Brain microvascular endothelial cell (primary cell): ENCODE measurements at regions not wholly inside any gene's neighbourhood (a gene's known extent, or its start where the extent isn't known, plus 50 kb on each side); places are given as distances from the start of the nearest gene placed in this dataset.

ENCODE experiments used
- DNase-seq: peaks from one replicate; pipeline ENCODE4 v3.0.0-alpha.2; 2020
- H3K27ac ChIP-seq: fragments of 250-450 bp; sonication (Bioruptor Pico); 2 replicates; pipeline ENCODE4 v1.5.1; 2020; ENCODE audit warnings: mild to moderate bottlenecking, moderate library complexity
- H3K27me3 ChIP-seq: fragments of 250-450 bp; sonication (Bioruptor Pico); replicated peaks from 2 replicates; pipeline ENCODE4 v1.5.1; 2020; ENCODE audit warnings: mild to moderate bottlenecking
- H3K36me3 ChIP-seq: fragments of 250-450 bp; sonication (Bioruptor Pico); replicated peaks from 2 replicates; pipeline ENCODE4 v1.5.1; 2020; ENCODE audit warnings: mild to moderate bottlenecking
- H3K4me3 ChIP-seq: 2 replicates; pipeline ENCODE4 v1.5.1; 2011; ENCODE audit warnings: low read depth, mild to moderate bottlenecking, control low read depth, low read length, moderate library complexity
- in situ Hi-C: cut with HindIII; loops from 2 replicates; pipeline ENCODE4 v1.10.0; 2017; ENCODE audit warnings: low sequenced_read_pairs, low pct_ligation_motif_present
- TF ChIP-seq, protein P1 (sequence below): IDR thresholded peaks from 2 replicates; pipeline ENCODE4 v1.5.1; 2011; ENCODE audit warnings: low read depth, mild to moderate bottlenecking, moderate library complexity, low read length, control low read depth, inconsistent platforms; ENCODE audit errors: missing control alignments

DNA sequence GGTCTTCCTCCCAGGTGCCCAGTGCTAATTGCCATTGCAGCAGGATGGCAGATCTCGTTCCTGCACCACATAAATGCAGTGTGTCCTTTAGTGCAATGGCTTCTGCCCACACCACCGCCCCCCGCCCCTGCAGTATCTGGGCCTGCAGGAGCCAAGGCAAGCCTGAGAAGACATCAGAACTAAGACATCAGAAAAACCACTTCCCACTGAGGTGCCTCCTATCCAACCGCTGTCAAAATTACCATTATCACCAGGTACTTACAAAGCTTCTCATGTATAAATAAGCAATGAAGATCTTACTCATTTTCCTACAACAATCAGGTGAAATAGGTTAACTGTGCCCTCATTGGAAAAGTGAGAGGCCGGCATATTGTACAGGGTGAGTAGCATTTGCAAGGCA, 228.8 kb downstream of the FBXO15 start:
- H3K27me3 ChIP-seq, result no peaks in the 10 kb centered on the region
- in situ Hi-C loops, result no loop called here
- DNase-seq, result no peak

DNA sequence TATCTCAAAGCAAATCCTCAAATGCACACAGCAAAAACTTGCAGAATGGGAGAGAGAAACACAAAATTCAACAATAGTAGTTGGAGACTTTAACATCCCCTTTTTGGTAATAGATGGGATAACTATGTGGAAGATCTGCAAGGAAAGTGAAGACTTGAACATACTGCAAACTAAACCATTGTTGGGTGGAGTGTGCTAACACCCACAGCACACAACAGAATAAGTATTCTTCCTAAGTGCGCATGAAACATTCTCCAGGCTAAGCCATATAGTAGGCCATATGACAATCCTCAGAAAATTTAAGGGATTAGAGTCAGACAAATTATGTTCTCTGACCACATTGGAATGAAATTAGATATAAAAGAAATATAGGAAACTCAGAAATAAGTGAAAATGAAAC, 230.6 kb downstream of the FBXO15 start:
- TF ChIP-seq, protein P1, sequence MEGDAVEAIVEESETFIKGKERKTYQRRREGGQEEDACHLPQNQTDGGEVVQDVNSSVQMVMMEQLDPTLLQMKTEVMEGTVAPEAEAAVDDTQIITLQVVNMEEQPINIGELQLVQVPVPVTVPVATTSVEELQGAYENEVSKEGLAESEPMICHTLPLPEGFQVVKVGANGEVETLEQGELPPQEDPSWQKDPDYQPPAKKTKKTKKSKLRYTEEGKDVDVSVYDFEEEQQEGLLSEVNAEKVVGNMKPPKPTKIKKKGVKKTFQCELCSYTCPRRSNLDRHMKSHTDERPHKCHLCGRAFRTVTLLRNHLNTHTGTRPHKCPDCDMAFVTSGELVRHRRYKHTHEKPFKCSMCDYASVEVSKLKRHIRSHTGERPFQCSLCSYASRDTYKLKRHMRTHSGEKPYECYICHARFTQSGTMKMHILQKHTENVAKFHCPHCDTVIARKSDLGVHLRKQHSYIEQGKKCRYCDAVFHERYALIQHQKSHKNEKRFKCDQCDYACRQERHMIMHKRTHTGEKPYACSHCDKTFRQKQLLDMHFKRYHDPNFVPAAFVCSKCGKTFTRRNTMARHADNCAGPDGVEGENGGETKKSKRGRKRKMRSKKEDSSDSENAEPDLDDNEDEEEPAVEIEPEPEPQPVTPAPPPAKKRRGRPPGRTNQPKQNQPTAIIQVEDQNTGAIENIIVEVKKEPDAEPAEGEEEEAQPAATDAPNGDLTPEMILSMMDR, result no peak
- H3K27ac ChIP-seq, result no peak overlapping the region

More for the DNA sequence above, 228.8 kb downstream of the FBXO15 start:
- H3K36me3 ChIP-seq, result no peaks in the 10 kb centered on the region
- TF ChIP-seq, protein P1, result no peak
- no peak overlapping the region for H3K27ac ChIP-seq
- no peak overlapping the region for H3K4me3 ChIP-seq

GRCh38 chr18:73913505-73913904, 234.1 kb downstream of the FBXO15 start:
- in situ Hi-C loops, result no loop called here
- Histone ChIP-seq H3K4me3 (no peak overlapping the region), H3K27me3 (no peaks in the 10 kb centered on the region), H3K27ac (no peak overlapping the region), H3K36me3 (no peaks in the 10 kb centered on the region)
- TF ChIP-seq, protein P1, result no peak
- DNase-seq, result no peak

More for the DNA sequence above, 230.6 kb downstream of the FBXO15 start:
- Histone ChIP-seq H3K36me3 (no peaks in the 10 kb centered on the region), H3K27me3 (no peaks in the 10 kb centered on the region), H3K4me3 (no peak overlapping the region)
- in situ Hi-C loops, result no loop called here
- no peak for DNase-seq

DNA sequence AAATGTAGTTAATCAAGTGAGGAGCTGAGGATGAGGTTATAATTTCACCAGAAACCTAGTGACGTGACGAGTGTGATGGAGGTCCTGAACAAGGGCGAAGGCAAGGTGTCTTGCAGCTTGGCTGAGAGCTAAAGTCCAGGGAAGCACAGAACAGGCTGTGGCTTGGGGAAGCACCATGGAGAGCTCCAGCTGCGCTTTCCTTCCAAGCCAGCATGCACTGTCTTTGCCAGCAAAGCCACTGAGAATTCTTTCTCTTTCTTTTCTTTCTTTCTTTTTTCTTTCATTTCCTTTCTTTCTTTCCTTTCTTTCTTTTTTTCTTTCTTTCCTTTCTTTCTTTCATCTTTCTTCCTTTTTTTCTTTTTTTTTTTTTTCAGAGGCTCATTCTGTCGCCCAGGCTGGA, 239.3 kb downstream of the FBXO15 start:
- Histone ChIP-seq H3K36me3 (no peaks in the 10 kb centered on the region), H3K27me3 (no peaks in the 10 kb centered on the region), H3K27ac (no peak overlapping the region), H3K4me3 (no peak overlapping the region)
- TF ChIP-seq, protein P1, result no peak
- DNase-seq, result peak; percentile 25
- in situ Hi-C loops, result no loop called here

GRCh38 chr18:73901566-73901965, 246.1 kb downstream of the FBXO15 start:
- H3K27me3 ChIP-seq, result no peaks in the 10 kb centered on the region
- no peak overlapping the region for H3K4me3 ChIP-seq
- no peaks in the 10 kb centered on the region for H3K36me3 ChIP-seq
- DNase-seq, result no peak
- H3K27ac ChIP-seq, result no peak overlapping the region
- TF ChIP-seq, protein P1, result no peak
- in situ Hi-C loops, result no loop called here

- H3K27me3 ChIP-seq, result no peaks in the 10 kb centered on the region
- H3K4me3 ChIP-seq, result no peak overlapping the region
- H3K27ac ChIP-seq, result no peak overlapping the region
- no peak for DNase-seq
- TF ChIP-seq, protein P1, result no peak
- in situ Hi-C loops, result no loop called here
- no peaks in the 10 kb centered on the region for H3K36me3 ChIP-seq
Observed at GRCh38 chr18:73901151-73901550, 246.5 kb downstream of the FBXO15 start.
